Activated T-helper 2 cell treated with anti-CD3 and anti-CD28 coated beads, Interferon-gamma antibody, Interleukin-2, Interleukin-4, amounts not matched to agents 10 μg/mL and 5 μg/mL and 100 μg/mL, durations not matched to agents 14 hours and 24 hours and 36 hours (primary cell): ENCODE measurements at regions not wholly inside any gene's neighbourhood (a gene's known extent, or its start where the extent isn't known, plus 50 kb on each side); places are given as distances from the start of the nearest gene placed in this dataset.
"Not testable (repeated sequence)": the region's sequence is repeated elsewhere in the genome, so short reads cannot be mapped to it uniquely, and the experiment has no call there.

Source experiments
- DNase-seq: peaks from one replicate; pipeline ENCODE4 v3.0.0; 2021; ENCODE audit warnings: low spot score
- H3K27ac Mint-ChIP-seq: one replicate; pipeline ENCODE4 v1.8.0; 2021; ENCODE audit warnings: mixed read lengths
- H3K27me3 Mint-ChIP-seq: one replicate; pipeline ENCODE4 v1.8.0; 2021; ENCODE audit warnings: low read depth, mixed read lengths
- H3K36me3 Mint-ChIP-seq: one replicate; pipeline ENCODE4 v1.8.0; 2021; ENCODE audit warnings: low read depth, mixed read lengths
- H3K4me1 Mint-ChIP-seq: one replicate; pipeline ENCODE4 v1.8.0; 2021; ENCODE audit warnings: low read depth, mixed read lengths
- H3K4me3 Mint-ChIP-seq: one replicate; pipeline ENCODE4 v1.8.0; 2021; ENCODE audit warnings: low read depth, mild to moderate bottlenecking, moderate library complexity, mixed read lengths
- H3K9me3 Mint-ChIP-seq: one replicate; pipeline ENCODE4 v1.8.0; 2021; ENCODE audit warnings: mixed read lengths
- intact Hi-C: fragments of 100-400 bp; cut with micrococcal nuclease; formaldehyde crosslinking; loops from one replicate; pipeline ENCODE4 v1.15.1; 2023

GRCh38 chr7:93693796-93694195 is 119.3 kb upstream of the CALCR start:
- Mint-ChIP-seq H3K9me3 (no peaks in the 10 kb centered on the region), H3K27me3 (no peaks in the 10 kb centered on the region), H3K4me3 (no peak overlapping the region), H3K4me1 (no peaks in the 10 kb centered on the region), H3K36me3 (no peaks in the 10 kb centered on the region), H3K27ac (no peak overlapping the region)
- no peak for DNase-seq
- intact Hi-C loops, result no loop called here

DNA sequence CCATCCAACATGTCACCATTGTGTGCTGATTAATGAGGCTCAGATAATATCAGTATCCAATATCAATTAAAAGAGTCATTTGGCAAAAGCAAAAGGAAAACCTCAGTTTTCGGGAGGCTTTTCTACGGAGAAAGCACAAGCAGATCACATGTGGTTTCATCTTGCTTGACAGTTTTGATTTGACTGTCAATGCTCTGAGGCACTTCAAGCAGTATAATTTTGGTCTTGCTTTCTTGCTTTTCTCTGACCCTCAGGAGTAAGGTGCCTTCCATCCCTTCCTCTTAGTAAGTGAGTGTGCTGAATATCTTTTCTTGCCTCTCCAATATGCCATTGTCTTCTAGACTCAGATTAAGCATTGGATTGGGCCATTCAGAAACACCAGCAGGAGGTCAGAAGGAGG is 115.5 kb upstream of the CALCR start:
- H3K4me3 Mint-ChIP-seq, result no peak overlapping the region
- no peaks in the 10 kb centered on the region for H3K9me3 Mint-ChIP-seq
- intact Hi-C loops, result no loop called here
- no peaks in the 10 kb centered on the region for H3K27me3 Mint-ChIP-seq
- no peak for DNase-seq
- H3K36me3 Mint-ChIP-seq, result no peaks in the 10 kb centered on the region
- H3K27ac Mint-ChIP-seq, result no peak overlapping the region
- H3K4me1 Mint-ChIP-seq, result no peaks in the 10 kb centered on the region

DNA sequence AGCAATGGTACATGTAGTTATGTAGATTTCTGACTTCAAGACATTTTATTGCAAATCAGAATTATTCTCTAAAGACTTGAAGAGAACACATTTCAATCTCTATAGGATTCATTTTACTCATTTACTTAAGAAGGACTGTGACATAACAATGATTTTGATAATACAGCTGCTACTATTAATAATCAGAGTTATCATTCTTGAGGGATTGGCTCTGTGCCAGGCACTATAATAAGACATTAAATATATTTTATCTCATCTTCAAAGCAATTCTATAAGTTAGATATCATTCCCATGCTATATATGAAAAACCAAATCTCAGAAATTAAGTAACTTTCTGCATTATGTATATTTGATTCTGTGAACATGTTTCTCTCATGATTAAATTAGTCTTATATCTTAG is 103.7 kb upstream of the CALCR start:
- Mint-ChIP-seq H3K27ac (no peak overlapping the region), H3K27me3 (no peaks in the 10 kb centered on the region), H3K9me3 (no peaks in the 10 kb centered on the region), H3K4me1 (no peaks in the 10 kb centered on the region), H3K36me3 (no peaks in the 10 kb centered on the region), H3K4me3 (no peak overlapping the region)
- DNase-seq, result no peak
- intact Hi-C loops, result no loop called here

GRCh38 chr7:93663561-93664299 is 89.2 kb upstream of the CALCR start:
- intact Hi-C loops, result no loop called here
- no peaks in the 10 kb centered on the region for H3K27me3 Mint-ChIP-seq

DNA sequence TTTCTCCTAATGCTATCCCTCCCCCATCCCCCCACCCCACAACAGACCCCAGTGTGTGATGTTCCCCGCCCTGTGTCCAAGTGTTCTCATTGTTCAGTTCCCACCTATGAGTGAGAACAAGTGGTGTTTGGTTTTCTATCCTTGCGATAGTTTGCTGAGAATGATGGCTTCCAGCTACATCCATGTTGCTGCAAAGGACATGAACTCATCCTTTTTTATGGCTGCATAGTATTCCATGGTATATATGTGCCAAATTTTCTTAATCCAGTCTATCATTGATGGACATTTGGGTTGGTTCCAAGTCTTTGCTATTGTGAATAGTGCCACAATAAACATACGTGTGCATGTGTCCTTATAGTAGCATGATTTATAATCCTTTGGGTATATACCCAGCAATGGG is 83.6 kb upstream of the CALCR start:
- DNase-seq, H3K27me3 Mint-ChIP-seq, H3K27ac Mint-ChIP-seq, H3K36me3 Mint-ChIP-seq, H3K9me3 Mint-ChIP-seq, H3K4me3 Mint-ChIP-seq, H3K4me1 Mint-ChIP-seq, intact Hi-C loops: not testable (repeated sequence)

More at GRCh38 chr7:93663561-93664299, 89.2 kb upstream of the CALCR start:
- Mint-ChIP-seq H3K36me3 (no peaks in the 10 kb centered on the region), H3K27ac (no peak overlapping the region), H3K4me1 (no peaks in the 10 kb centered on the region), H3K9me3 (no peaks in the 10 kb centered on the region), H3K4me3 (no peak overlapping the region)
- no peak for DNase-seq

- Mint-ChIP-seq H3K4me3 (no peak overlapping the region), H3K36me3 (no peaks in the 10 kb centered on the region), H3K27me3 (no peaks in the 10 kb centered on the region), H3K4me1 (peaks cover 3% of the 10 kb centered on the region), H3K27ac (no peak overlapping the region), H3K9me3 (no peaks in the 10 kb centered on the region)
- intact Hi-C loops, result no loop called here
- DNase-seq, result no peak
Measured at GRCh38 chr7:93651603-93652159, 77.2 kb upstream of the CALCR start.

DNA sequence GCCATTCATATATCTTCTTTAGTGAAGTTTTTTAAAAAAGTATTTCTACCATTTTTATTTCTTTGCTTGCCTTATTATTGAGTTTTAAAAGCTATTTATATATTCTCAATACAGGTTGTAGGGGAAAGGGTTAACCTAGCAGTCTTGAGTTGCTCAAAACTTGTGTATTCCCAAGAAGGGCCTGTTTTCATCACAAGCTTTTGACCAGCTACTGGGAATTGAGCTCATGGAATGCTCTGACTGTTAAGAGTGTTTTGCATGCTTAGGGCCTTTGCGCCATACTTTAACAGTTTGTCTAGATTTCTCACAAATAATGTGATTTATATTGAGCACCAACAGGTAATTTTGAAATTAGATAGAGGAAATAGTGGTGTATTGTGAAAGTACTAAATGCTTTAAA is 72.0 kb upstream of the CALCR start:
- Mint-ChIP-seq H3K9me3 (no peaks in the 10 kb centered on the region), H3K36me3 (no peaks in the 10 kb centered on the region), H3K27me3 (no peaks in the 10 kb centered on the region), H3K4me3 (no peak overlapping the region), H3K4me1 (no peaks in the 10 kb centered on the region), H3K27ac (no peak overlapping the region)
- DNase-seq, result no peak
- intact Hi-C loops, result no loop called here

- DNase-seq, result no peak
- Mint-ChIP-seq H3K4me1 (no peaks in the 10 kb centered on the region), H3K4me3 (no peak overlapping the region), H3K27ac (no peak overlapping the region), H3K9me3 (no peaks in the 10 kb centered on the region), H3K27me3 (no peaks in the 10 kb centered on the region), H3K36me3 (no peaks in the 10 kb centered on the region)
- intact Hi-C loops, result no loop called here
Measured at GRCh38 chr7:93636276-93636675, 61.8 kb upstream of the CALCR start.

- Mint-ChIP-seq H3K9me3 (no peaks in the 10 kb centered on the region), H3K27ac (no peak overlapping the region), H3K27me3 (no peaks in the 10 kb centered on the region), H3K4me1 (no peaks in the 10 kb centered on the region), H3K4me3 (no peak overlapping the region), H3K36me3 (no peaks in the 10 kb centered on the region)
- intact Hi-C loops, result no loop called here
- no peak for DNase-seq
Measured at GRCh38 chr7:93632371-93632770, 57.8 kb upstream of the CALCR start.

GRCh38 chr7:93629291-93629801 is 54.8 kb upstream of the CALCR start:
- H3K36me3 Mint-ChIP-seq, result no peaks in the 10 kb centered on the region
- no peak for DNase-seq
- no peaks in the 10 kb centered on the region for H3K27me3 Mint-ChIP-seq
- no peak overlapping the region for H3K4me3 Mint-ChIP-seq
- intact Hi-C loops, result no loop called here
- no peaks in the 10 kb centered on the region for H3K9me3 Mint-ChIP-seq
- no peak overlapping the region for H3K27ac Mint-ChIP-seq
- no peaks in the 10 kb centered on the region for H3K4me1 Mint-ChIP-seq

GRCh38 chr7:93626869-93627268 is 52.3 kb upstream of the CALCR start:
- no peak for DNase-seq

More at GRCh38 chr7:93626869-93627268, 52.3 kb upstream of the CALCR start:
- Mint-ChIP-seq H3K27me3 (no peaks in the 10 kb centered on the region), H3K4me1 (no peaks in the 10 kb centered on the region), H3K27ac (no peak overlapping the region), H3K9me3 (no peaks in the 10 kb centered on the region), H3K4me3 (no peak overlapping the region), H3K36me3 (no peaks in the 10 kb centered on the region)
- intact Hi-C loops, result no loop called here
